H1 (cell line): ENCODE measurements at regions not wholly inside any gene's neighbourhood (a gene's known extent, or its start where the extent isn't known, plus 50 kb on each side); places are given as distances from the start of the nearest gene placed in this dataset.

Experiments
- KDM1A ChIP-seq: fragments of 200-600, 300-600 bp; sonication (generic); IDR thresholded peaks from 2 replicates; pipeline ENCODE4 v1.7.1; 2016; ENCODE audit warnings: mild to moderate bottlenecking, low read length, borderline replicate concordance
- TF ChIP-seq, protein P1 (sequence below), 3 experiments: IDR thresholded peaks; 1 replicate in 2 of 3; 2 replicates in 1 of 3; pipeline versions ENCODE4 v1.5.1 to v1.6.1; 2011; ENCODE audit warnings: low read length in 3 of 3, mild to moderate bottlenecking in 3 of 3, inconsistent platforms in 2 of 3, low read depth in 1 of 3, moderate library complexity in 1 of 3; ENCODE audit not compliant: insufficient read depth in 1 of 3; ENCODE audit errors: control extremely low read depth in 1 of 3

DNA sequence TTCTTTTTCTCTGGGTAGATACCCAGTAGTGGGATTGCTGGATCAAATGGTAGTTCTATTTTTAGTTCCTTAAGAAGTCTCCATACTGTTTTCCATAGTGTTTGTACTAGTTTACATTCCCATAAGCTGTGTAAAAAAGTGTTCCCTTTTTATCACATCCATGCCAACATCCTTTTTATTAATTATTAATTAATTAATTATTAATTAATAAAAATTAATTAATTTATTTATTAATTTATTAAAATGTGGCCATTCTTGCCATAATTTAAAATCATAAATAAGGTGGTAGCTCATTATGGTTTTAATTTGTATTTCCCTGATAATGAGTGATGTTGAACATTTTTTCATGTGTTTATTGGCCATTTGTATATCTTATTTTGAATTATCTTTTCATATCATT is 173.9 kb upstream of the FOXN2 start:
- TF ChIP-seq, protein P1, sequence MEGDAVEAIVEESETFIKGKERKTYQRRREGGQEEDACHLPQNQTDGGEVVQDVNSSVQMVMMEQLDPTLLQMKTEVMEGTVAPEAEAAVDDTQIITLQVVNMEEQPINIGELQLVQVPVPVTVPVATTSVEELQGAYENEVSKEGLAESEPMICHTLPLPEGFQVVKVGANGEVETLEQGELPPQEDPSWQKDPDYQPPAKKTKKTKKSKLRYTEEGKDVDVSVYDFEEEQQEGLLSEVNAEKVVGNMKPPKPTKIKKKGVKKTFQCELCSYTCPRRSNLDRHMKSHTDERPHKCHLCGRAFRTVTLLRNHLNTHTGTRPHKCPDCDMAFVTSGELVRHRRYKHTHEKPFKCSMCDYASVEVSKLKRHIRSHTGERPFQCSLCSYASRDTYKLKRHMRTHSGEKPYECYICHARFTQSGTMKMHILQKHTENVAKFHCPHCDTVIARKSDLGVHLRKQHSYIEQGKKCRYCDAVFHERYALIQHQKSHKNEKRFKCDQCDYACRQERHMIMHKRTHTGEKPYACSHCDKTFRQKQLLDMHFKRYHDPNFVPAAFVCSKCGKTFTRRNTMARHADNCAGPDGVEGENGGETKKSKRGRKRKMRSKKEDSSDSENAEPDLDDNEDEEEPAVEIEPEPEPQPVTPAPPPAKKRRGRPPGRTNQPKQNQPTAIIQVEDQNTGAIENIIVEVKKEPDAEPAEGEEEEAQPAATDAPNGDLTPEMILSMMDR (IDR thresholded peaks at IDR 0.05; ENCODE audit: control extremely low read depth in 1 of 3, insufficient read depth in 1 of 3, low read depth in 1 of 3, low read length in 3 of 3), result no peak
- TF ChIP-seq KDM1A, result no peak
